ENCODE measurements at regions not wholly inside any gene's neighbourhood (a gene's known extent, or its start where the extent isn't known, plus 50 kb on each side); places are given as distances from the start of the nearest gene placed in this dataset.

DNA sequence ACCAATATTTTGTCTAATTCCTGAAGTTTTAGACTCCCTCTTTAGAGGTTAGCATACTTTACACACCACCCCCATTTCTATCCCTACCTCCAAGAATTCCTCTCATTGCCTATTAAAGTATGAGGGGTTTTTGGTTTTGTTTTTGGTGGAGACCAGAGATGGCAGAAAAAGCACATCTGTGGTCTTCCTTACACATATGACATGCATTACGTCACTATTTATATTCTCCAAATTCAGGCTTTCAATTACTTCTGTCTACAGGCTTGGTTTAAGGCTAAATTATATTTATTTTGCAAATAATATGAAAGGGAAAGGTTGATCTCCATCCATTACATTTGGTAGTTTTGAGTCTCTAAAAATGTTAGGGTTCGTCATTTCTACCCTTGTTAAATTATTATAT is 674.6 kb downstream of the LMO4 start:
- no peak for DNase-seq (ENCODE audit: insufficient read length, low spot score, missing footprints)
- Histone ChIP-seq H3K4me1 (ENCODE audit: insufficient read depth, low read length) (peaks cover 12% of the 10 kb centered on the region), H3K27ac (ENCODE audit: low read depth, low read length) (no peak overlapping the region), H2AFZ (ENCODE audit: low read length) (no peak overlapping the region), H3K4me3 (ENCODE audit: insufficient read depth, low read length) (no peak overlapping the region), H3K9me3 (ENCODE audit: low read depth, low read length) (no peaks in the 10 kb centered on the region), H3K27me3 (ENCODE audit: insufficient read depth, low read length) (no peaks in the 10 kb centered on the region), H3K79me2 (ENCODE audit: insufficient read depth, low read length) (no peaks in the 10 kb centered on the region), H4K20me1 (ENCODE audit: insufficient read depth, low read length) (no peaks in the 10 kb centered on the region), H3K4me2 (ENCODE audit: insufficient read depth, low read length) (no peak overlapping the region), H3K36me3 (ENCODE audit: insufficient read depth, low read length) (no peaks in the 10 kb centered on the region)
- TF ChIP-seq, protein P1, sequence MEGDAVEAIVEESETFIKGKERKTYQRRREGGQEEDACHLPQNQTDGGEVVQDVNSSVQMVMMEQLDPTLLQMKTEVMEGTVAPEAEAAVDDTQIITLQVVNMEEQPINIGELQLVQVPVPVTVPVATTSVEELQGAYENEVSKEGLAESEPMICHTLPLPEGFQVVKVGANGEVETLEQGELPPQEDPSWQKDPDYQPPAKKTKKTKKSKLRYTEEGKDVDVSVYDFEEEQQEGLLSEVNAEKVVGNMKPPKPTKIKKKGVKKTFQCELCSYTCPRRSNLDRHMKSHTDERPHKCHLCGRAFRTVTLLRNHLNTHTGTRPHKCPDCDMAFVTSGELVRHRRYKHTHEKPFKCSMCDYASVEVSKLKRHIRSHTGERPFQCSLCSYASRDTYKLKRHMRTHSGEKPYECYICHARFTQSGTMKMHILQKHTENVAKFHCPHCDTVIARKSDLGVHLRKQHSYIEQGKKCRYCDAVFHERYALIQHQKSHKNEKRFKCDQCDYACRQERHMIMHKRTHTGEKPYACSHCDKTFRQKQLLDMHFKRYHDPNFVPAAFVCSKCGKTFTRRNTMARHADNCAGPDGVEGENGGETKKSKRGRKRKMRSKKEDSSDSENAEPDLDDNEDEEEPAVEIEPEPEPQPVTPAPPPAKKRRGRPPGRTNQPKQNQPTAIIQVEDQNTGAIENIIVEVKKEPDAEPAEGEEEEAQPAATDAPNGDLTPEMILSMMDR (IDR thresholded peaks at IDR 0.05; ENCODE audit: extremely low read depth, low read depth, low read length): no peak

DNA sequence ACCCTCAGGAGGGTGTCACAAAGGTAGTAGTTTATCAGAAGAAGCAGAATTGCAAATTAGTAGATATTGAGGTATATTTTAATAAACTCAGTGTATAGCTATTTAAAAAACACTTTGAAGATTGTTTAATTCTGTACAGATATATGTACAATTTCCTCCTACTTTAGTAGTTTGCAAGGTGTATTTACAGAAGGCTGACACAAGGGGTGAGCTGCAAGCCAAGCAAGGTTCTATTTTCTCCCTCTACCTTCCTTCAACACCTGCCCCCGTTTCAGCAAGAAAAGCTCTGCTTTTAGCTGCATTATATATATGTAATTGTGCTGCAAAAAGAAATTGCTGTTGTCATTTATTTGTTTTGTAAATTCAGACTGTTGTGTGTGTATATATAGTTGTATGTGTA is 674.2 kb upstream of the PKN2 start:
- H2AFZ ChIP-seq (ENCODE audit: low read length): no peak overlapping the region
- no peaks in the 10 kb centered on the region for H4K20me1 ChIP-seq (ENCODE audit: insufficient read depth, low read length)
- H3K4me3 ChIP-seq (ENCODE audit: insufficient read depth, low read length): no peak overlapping the region
- H3K9me3 ChIP-seq (ENCODE audit: low read depth, low read length): no peaks in the 10 kb centered on the region
- no peak overlapping the region for H3K4me2 ChIP-seq (ENCODE audit: insufficient read depth, low read length)
- H3K79me2 ChIP-seq (ENCODE audit: insufficient read depth, low read length): no peaks in the 10 kb centered on the region
- DNase-seq (ENCODE audit: insufficient read length, low spot score, missing footprints): no peak
- H3K4me1 ChIP-seq (ENCODE audit: insufficient read depth, low read length): no peaks in the 10 kb centered on the region
- no peaks in the 10 kb centered on the region for H3K27me3 ChIP-seq (ENCODE audit: insufficient read depth, low read length)
- TF ChIP-seq, protein P1 (IDR thresholded peaks at IDR 0.05; ENCODE audit: extremely low read depth, low read depth, low read length): no peak
- H3K27ac ChIP-seq (ENCODE audit: low read depth, low read length): no peak overlapping the region
- H3K36me3 ChIP-seq (ENCODE audit: insufficient read depth, low read length): no peaks in the 10 kb centered on the region

DNA sequence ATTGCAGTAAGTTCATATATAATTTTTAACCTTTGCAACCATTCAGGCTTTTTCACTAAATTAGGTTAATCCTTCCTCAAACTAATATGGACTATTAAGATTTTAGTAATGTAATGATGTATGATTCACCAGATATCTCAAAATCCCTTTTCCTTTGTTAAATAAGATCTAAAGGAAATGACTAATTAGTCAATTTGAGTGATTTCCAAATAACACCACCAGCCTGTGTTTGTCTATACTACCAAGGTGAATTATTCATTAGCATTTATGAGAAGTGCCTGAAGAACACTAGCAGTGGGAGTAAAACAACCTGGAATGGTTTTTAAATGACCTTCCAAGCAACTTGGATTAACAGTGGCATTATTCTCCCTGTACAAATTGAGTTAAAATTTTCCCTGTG is 670.6 kb upstream of the PKN2 start:
- DNase-seq (ENCODE audit: insufficient read length, low spot score, missing footprints): no peak
- Histone ChIP-seq H3K4me2 (ENCODE audit: insufficient read depth, low read length) (no peak overlapping the region), H3K9me3 (ENCODE audit: low read depth, low read length) (no peaks in the 10 kb centered on the region), H3K4me3 (ENCODE audit: insufficient read depth, low read length) (no peak overlapping the region), H3K4me1 (ENCODE audit: insufficient read depth, low read length) (no peaks in the 10 kb centered on the region), H3K27me3 (ENCODE audit: insufficient read depth, low read length) (no peaks in the 10 kb centered on the region), H3K79me2 (ENCODE audit: insufficient read depth, low read length) (no peaks in the 10 kb centered on the region), H4K20me1 (ENCODE audit: insufficient read depth, low read length) (no peaks in the 10 kb centered on the region), H2AFZ (ENCODE audit: low read length) (no peak overlapping the region), H3K36me3 (ENCODE audit: insufficient read depth, low read length) (no peaks in the 10 kb centered on the region), H3K27ac (ENCODE audit: low read depth, low read length) (no peak overlapping the region)
- TF ChIP-seq, protein P1 (IDR thresholded peaks at IDR 0.05; ENCODE audit: extremely low read depth, low read depth, low read length): no peak

DNA sequence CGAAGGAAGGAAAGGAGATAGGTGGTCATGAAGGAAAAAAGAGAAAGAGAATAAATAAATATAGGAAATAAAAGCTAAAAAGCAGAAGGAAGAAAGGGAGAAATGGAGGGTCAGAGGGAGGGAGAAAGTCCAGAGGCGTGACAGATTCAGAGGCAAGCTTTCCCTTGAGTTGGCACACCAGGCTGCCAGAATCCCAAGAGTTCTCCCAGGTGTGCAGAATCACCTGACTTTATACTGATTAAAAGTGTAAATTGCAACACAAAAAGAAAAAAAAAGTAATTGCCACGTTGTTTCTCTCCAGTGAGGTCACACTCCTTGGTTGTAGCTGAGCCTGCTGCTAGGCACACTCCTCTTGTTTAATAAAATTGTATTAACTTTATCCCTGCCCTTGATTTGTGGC is 669.9 kb upstream of the PKN2 start:
- Histone ChIP-seq H3K27me3 (ENCODE audit: insufficient read depth, low read length) (no peaks in the 10 kb centered on the region), H2AFZ (ENCODE audit: low read length) (no peak overlapping the region), H3K4me2 (ENCODE audit: insufficient read depth, low read length) (no peak overlapping the region), H3K36me3 (ENCODE audit: insufficient read depth, low read length) (no peaks in the 10 kb centered on the region), H3K9me3 (ENCODE audit: low read depth, low read length) (no peaks in the 10 kb centered on the region), H3K79me2 (ENCODE audit: insufficient read depth, low read length) (no peaks in the 10 kb centered on the region), H3K27ac (ENCODE audit: low read depth, low read length) (no peak overlapping the region), H3K4me1 (ENCODE audit: insufficient read depth, low read length) (no peaks in the 10 kb centered on the region), H4K20me1 (ENCODE audit: insufficient read depth, low read length) (no peaks in the 10 kb centered on the region), H3K4me3 (ENCODE audit: insufficient read depth, low read length) (no peak overlapping the region)
- TF ChIP-seq, protein P1 (IDR thresholded peaks at IDR 0.05; ENCODE audit: extremely low read depth, low read depth, low read length): no peak
- no peak for DNase-seq (ENCODE audit: insufficient read length, low spot score, missing footprints)

Measured in osteoblast (primary cell).